Endothelial cell (in vitro differentiated cells): ENCODE measurements at regions not wholly inside any gene's neighbourhood (a gene's known extent, or its start where the extent isn't known, plus 50 kb on each side); places are given as distances from the start of the nearest gene placed in this dataset.

Experiments
- DNase-seq: peaks from one replicate; pipeline ENCODE4 v3.0.0; 2021; ENCODE audit warnings: low spot score
- H3K27ac Mint-ChIP-seq: one replicate; pipeline ENCODE4 v1.8.0; 2021; ENCODE audit warnings: mixed read lengths, inconsistent platforms; ENCODE audit not compliant: unreplicated experiment
- H3K27me3 Mint-ChIP-seq: one replicate; pipeline ENCODE4 v1.8.0; 2021; ENCODE audit warnings: mild to moderate bottlenecking, moderate library complexity, mixed read lengths, inconsistent platforms; ENCODE audit not compliant: unreplicated experiment
- H3K36me3 Mint-ChIP-seq: one replicate; pipeline ENCODE4 v1.8.0; 2021; ENCODE audit warnings: mild to moderate bottlenecking, low read depth, mixed read lengths, inconsistent platforms; ENCODE audit not compliant: unreplicated experiment
- H3K4me1 Mint-ChIP-seq: one replicate; pipeline ENCODE4 v1.8.0; 2021; ENCODE audit warnings: mild to moderate bottlenecking, mixed read lengths, inconsistent platforms; ENCODE audit not compliant: unreplicated experiment
- H3K4me3 Mint-ChIP-seq: one replicate; pipeline ENCODE4 v1.8.0; 2021; ENCODE audit warnings: mild to moderate bottlenecking, mixed read lengths, inconsistent platforms; ENCODE audit not compliant: unreplicated experiment
- H3K9me3 Mint-ChIP-seq: one replicate; pipeline ENCODE4 v1.8.0; 2021; ENCODE audit warnings: mixed read lengths, inconsistent platforms; ENCODE audit not compliant: unreplicated experiment
- TF ChIP-seq, protein P1 (sequence below): fragments of 200-600 bp; sonication (generic); IDR thresholded peaks from one replicate; pipeline ENCODE4 v1.5.0; 2021; ENCODE audit warnings: antibody characterized with exemption; ENCODE audit not compliant: unreplicated experiment

DNA sequence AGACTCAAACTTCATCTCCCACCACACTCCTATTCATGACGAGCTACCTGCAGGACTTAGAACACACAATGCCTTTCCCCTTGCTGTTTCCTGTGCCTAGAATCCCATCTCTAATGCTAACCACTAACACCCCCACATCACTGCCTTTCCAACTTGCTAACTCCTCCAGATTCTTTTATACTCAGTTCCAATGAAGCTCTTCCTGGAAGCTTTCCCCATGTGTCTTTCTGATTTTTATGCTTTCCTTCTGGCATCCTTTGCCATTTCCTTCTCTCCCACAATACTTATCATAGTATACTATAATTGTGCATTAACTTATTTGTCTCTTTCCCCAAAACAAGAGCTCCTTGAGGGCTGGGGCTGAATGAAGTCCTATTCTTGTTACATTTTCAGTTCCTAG, 115.3 kb upstream of the PLPPR1 start:
- Mint-ChIP-seq H3K27me3 (no peaks in the 10 kb centered on the region), H3K36me3 (no peaks in the 10 kb centered on the region), H3K4me3 (no peak overlapping the region), H3K4me1 (peaks cover 5% of the 10 kb centered on the region), H3K9me3 (no peaks in the 10 kb centered on the region), H3K27ac (peak overlapping the region; percentile 21)
- DNase-seq: no peak
- TF ChIP-seq, protein P1, sequence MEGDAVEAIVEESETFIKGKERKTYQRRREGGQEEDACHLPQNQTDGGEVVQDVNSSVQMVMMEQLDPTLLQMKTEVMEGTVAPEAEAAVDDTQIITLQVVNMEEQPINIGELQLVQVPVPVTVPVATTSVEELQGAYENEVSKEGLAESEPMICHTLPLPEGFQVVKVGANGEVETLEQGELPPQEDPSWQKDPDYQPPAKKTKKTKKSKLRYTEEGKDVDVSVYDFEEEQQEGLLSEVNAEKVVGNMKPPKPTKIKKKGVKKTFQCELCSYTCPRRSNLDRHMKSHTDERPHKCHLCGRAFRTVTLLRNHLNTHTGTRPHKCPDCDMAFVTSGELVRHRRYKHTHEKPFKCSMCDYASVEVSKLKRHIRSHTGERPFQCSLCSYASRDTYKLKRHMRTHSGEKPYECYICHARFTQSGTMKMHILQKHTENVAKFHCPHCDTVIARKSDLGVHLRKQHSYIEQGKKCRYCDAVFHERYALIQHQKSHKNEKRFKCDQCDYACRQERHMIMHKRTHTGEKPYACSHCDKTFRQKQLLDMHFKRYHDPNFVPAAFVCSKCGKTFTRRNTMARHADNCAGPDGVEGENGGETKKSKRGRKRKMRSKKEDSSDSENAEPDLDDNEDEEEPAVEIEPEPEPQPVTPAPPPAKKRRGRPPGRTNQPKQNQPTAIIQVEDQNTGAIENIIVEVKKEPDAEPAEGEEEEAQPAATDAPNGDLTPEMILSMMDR: no peak

DNA sequence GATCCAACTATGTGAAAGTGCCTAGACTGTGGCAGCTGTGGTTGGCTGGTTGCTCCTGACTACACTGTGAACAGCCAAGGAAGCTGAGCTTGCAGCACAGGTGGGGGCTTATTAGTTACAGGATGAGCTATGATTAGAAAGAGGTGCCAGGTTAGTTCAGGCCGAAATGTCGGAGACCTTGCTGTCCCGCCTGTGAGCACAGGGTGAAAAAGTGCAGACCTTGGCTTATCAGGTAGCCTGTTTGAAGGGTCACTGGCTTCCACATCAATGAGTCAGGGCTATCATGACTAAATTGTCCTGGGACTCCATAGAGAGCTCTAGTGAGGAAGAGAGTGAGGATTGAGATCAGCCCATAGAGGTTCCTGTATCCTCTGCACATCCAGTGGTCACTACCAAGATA, 114.3 kb upstream of the PLPPR1 start:
- Mint-ChIP-seq H3K27me3 (no peaks in the 10 kb centered on the region), H3K36me3 (no peaks in the 10 kb centered on the region), H3K4me3 (no peak overlapping the region), H3K27ac (no peak overlapping the region), H3K4me1 (peaks cover 5% of the 10 kb centered on the region), H3K9me3 (no peaks in the 10 kb centered on the region)
- TF ChIP-seq, protein P1: no peak
- DNase-seq: no peak

DNA sequence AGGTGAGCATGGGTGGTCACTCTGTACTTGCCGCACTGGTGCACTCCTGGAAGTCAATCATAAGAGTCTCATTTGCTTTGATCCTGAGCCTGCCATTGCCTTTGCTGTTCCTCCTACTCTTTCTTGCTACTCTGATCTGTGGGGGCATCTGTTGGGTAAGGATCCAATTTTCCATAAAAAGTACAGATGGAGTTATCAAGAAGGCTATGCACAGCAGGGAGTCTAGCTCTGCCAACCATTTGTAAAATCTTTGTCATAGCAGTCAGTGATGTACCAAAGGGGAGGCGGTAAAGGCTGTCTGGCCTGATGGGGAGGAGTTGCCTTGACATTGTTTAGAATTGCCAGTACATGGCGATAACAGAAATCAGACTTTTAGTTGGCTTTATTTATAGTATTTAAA, 109.0 kb upstream of the PLPPR1 start:
- Mint-ChIP-seq H3K4me3 (no peak overlapping the region), H3K9me3 (no peaks in the 10 kb centered on the region), H3K36me3 (no peaks in the 10 kb centered on the region), H3K27ac (no peak overlapping the region), H3K4me1 (no peaks in the 10 kb centered on the region), H3K27me3 (no peaks in the 10 kb centered on the region)
- TF ChIP-seq, protein P1: no peak
- no peak for DNase-seq

DNA sequence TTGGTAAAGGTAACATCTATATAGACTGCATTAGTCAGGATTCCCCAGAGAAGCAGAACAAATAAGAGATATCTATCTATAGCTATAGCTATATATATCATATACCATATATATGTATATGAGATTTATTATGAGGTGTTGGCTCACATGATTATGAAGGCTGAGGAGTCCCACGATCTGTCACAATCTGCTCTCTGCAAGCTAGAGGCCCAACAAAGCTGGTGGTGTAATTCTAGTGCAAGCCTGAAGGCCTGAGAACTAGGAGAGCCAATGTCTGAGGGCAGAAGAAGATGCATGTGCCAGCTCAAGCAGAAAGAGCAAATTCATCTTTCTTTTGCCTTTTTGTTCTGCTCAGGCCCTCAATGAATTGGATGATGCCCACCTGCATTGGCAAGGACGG, 102.2 kb upstream of the PLPPR1 start:
- TF ChIP-seq, protein P1: no peak
- H3K9me3 Mint-ChIP-seq: no peaks in the 10 kb centered on the region
- H3K27ac Mint-ChIP-seq: no peak overlapping the region
- H3K4me1 Mint-ChIP-seq: no peaks in the 10 kb centered on the region
- H3K27me3 Mint-ChIP-seq: no peaks in the 10 kb centered on the region
- DNase-seq: no peak
- no peaks in the 10 kb centered on the region for H3K36me3 Mint-ChIP-seq
- no peak overlapping the region for H3K4me3 Mint-ChIP-seq

DNA sequence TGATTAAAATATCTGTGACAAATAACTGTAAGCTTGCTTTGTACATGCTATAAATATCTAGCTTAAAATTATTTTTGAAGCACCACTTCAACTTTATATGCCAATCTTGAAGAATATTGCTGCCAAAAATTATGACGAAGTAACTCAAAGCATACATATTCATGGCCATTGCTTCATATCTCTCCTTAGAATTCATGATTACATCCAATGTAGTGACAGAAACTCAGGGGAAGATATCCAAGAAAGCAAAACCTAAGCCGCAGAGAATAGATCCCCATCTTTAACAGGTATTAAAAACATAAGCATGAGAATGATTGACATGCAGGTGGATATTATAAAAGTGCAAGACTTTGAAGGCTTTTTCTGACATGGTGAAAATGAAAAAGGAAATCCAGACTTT, 100.8 kb upstream of the PLPPR1 start:
- Mint-ChIP-seq H3K4me3 (no peak overlapping the region), H3K36me3 (no peaks in the 10 kb centered on the region), H3K27me3 (no peaks in the 10 kb centered on the region), H3K4me1 (no peaks in the 10 kb centered on the region), H3K27ac (no peak overlapping the region), H3K9me3 (no peaks in the 10 kb centered on the region)
- DNase-seq: no peak
- TF ChIP-seq, protein P1: no peak
